Central memory CD8-positive, alpha-beta T cell (primary cell): ENCODE measurements at regions not wholly inside any gene's neighbourhood (a gene's known extent, or its start where the extent isn't known, plus 50 kb on each side); places are given as distances from the start of the nearest gene placed in this dataset.
"Not testable (repeated sequence)": the region's sequence is repeated elsewhere in the genome, so short reads cannot be mapped to it uniquely, and the experiment has no call there.

Source experiments
- ATAC-seq: fragments of 150-1000 bp; cut with Tn5 transposase; replicated peaks from 2 replicates; pipeline ENCODE4 v1.10.0; 2022; ENCODE audit warnings: mild to moderate bottlenecking, moderate FRiP score, moderate number of reproducible peaks; ENCODE audit not compliant: poor library complexity, severe bottlenecking; ENCODE audit errors: extremely low read depth
- DNase-seq, 2 donors: peaks; one replicate each; pipeline ENCODE4 v3.0.0; 2021; ENCODE audit warnings: low spot score in 2 of 2
- H3K27ac Mint-ChIP-seq: one replicate; pipeline ENCODE4 v1.8.0; 2022; ENCODE audit warnings: low read depth, mild to moderate bottlenecking, moderate library complexity, mixed read lengths
- H3K27me3 Mint-ChIP-seq: one replicate; pipeline ENCODE4 v1.8.0; 2022; ENCODE audit warnings: mixed read lengths
- H3K36me3 Mint-ChIP-seq: one replicate; pipeline ENCODE4 v1.8.0; 2022; ENCODE audit warnings: mild to moderate bottlenecking, moderate library complexity, mixed read lengths; ENCODE audit not compliant: insufficient read depth
- H3K4me1 Mint-ChIP-seq: one replicate; pipeline ENCODE4 v1.8.0; 2022; ENCODE audit warnings: mixed read lengths
- H3K4me3 Mint-ChIP-seq: one replicate; pipeline ENCODE4 v1.8.0; 2022; ENCODE audit warnings: mild to moderate bottlenecking, moderate library complexity, mixed read lengths
- H3K9me3 Mint-ChIP-seq: one replicate; pipeline ENCODE4 v1.8.0; 2022; ENCODE audit warnings: mixed read lengths

DNA sequence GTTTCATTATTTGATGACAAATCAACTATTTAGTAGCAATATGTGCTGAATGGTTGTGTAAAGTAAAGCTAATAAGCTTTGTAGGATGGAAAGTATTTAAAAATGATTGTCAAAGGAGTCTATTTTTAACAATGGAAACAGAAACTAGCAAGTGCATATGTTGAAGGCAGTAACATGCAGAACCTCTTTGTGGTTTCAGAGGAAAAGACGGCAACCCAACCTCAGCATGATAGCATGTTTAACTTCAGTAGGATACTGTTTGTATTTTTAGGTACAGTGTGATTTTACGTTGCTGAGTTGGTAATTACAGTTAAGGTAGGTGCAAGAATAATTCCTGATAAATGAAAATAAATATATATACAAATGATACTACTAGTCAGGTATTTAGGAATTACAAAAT is 545.4 kb downstream of the CDY1 start:
- H3K27ac Mint-ChIP-seq, H3K27me3 Mint-ChIP-seq, H3K4me3 Mint-ChIP-seq, ATAC-seq, H3K36me3 Mint-ChIP-seq, H3K4me1 Mint-ChIP-seq, H3K9me3 Mint-ChIP-seq, DNase-seq: not testable (repeated sequence)

DNA sequence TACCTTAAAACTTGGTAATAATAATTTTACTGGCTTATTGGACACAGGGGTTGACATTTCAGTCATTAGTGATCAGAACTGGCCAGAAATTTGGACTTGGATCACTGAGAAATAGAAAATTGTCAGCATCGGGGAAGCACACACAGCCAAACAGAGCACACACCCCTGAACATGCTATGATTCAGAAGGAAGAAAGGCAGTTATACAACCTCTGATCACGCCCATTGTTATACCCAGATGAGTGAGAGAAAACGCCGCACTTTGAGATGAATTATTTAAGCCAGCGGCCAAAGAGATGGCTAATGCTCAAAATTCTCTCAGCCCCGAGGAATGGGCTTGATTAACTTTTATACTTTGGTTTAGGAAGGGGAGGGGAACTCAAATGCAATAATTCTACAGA is 557.4 kb downstream of the CDY1 start:
- not testable (repeated sequence) for H3K27me3 Mint-ChIP-seq, DNase-seq, H3K27ac Mint-ChIP-seq, H3K36me3 Mint-ChIP-seq, H3K4me3 Mint-ChIP-seq, H3K9me3 Mint-ChIP-seq, H3K4me1 Mint-ChIP-seq, ATAC-seq

- ATAC-seq, H3K9me3 Mint-ChIP-seq, H3K27ac Mint-ChIP-seq, H3K27me3 Mint-ChIP-seq, H3K4me1 Mint-ChIP-seq, H3K36me3 Mint-ChIP-seq, H3K4me3 Mint-ChIP-seq, DNase-seq: not testable (repeated sequence)
These were observed 603.1 kb downstream of the CDY1 start for GRCh38 chrY:26224974-26225373.

GRCh38 chrY:26225468-26225867 is 603.6 kb downstream of the CDY1 start:
- not testable (repeated sequence) for DNase-seq, H3K27me3 Mint-ChIP-seq, H3K27ac Mint-ChIP-seq, H3K4me3 Mint-ChIP-seq, ATAC-seq, H3K9me3 Mint-ChIP-seq, H3K4me1 Mint-ChIP-seq, H3K36me3 Mint-ChIP-seq

- H3K9me3 Mint-ChIP-seq, H3K27ac Mint-ChIP-seq, DNase-seq, H3K4me3 Mint-ChIP-seq, H3K27me3 Mint-ChIP-seq, H3K36me3 Mint-ChIP-seq, ATAC-seq, H3K4me1 Mint-ChIP-seq: not testable (repeated sequence)
These were observed 619.0 kb downstream of the CDY1 start for GRCh38 chrY:26240944-26241343.

DNA sequence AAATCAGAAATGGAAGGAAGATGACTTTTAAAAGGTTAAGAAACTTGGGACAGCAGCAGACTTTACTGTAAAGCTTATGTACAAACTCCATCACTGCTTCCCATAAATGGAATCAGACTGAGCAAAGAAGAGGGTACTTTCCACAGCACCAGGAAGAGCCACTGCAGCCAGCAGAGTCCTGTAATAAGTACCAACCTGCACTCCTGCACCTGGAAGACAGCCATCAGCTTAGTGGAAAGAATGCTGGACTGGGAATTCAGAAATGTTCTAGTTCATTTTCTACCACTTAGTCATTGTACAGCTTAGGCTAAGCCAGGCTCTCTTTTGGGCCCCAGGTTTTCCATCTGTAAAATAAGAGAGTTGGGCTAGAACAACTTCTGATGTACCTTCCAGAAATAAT is 632.3 kb downstream of the CDY1 start:
- not testable (repeated sequence) for H3K27me3 Mint-ChIP-seq, ATAC-seq, H3K9me3 Mint-ChIP-seq, H3K27ac Mint-ChIP-seq, DNase-seq, H3K36me3 Mint-ChIP-seq, H3K4me1 Mint-ChIP-seq, H3K4me3 Mint-ChIP-seq

GRCh38 chrY:26265449-26265848 is 643.5 kb downstream of the CDY1 start:
- not testable (repeated sequence) for H3K9me3 Mint-ChIP-seq, H3K27me3 Mint-ChIP-seq, H3K4me3 Mint-ChIP-seq

GRCh38 chrY:26268421-26268820 is 646.5 kb downstream of the CDY1 start:
- H3K27me3 Mint-ChIP-seq, H3K4me1 Mint-ChIP-seq, H3K9me3 Mint-ChIP-seq, H3K36me3 Mint-ChIP-seq, DNase-seq, H3K4me3 Mint-ChIP-seq, ATAC-seq, H3K27ac Mint-ChIP-seq: not testable (repeated sequence)

More at GRCh38 chrY:26265449-26265848, 643.5 kb downstream of the CDY1 start:
- H3K27ac Mint-ChIP-seq, H3K4me1 Mint-ChIP-seq, H3K36me3 Mint-ChIP-seq, DNase-seq, ATAC-seq: not testable (repeated sequence)

DNA sequence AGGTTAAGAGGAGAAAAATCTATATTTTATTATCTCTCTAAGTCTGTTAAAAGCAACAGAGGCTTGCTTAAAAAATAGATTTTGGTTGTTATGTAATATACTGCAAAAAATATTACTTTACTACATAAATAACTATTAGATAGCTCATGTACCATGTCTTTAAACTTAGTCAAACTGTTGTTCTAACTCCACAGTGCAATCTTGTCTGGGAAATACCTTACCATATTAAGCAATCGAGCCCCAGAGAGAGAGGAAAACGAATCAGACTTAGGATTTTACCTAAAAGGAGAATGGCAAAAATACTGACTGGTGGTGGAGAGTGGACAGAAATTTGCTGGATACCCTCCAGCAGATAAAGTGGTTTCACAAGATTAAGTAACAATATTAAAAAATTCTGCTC is 647.0 kb downstream of the CDY1 start:
- DNase-seq, H3K9me3 Mint-ChIP-seq, H3K27me3 Mint-ChIP-seq, H3K4me1 Mint-ChIP-seq, H3K36me3 Mint-ChIP-seq, H3K4me3 Mint-ChIP-seq, H3K27ac Mint-ChIP-seq, ATAC-seq: not testable (repeated sequence)

GRCh38 chrY:26273089-26273488 is 651.2 kb downstream of the CDY1 start:
- H3K27me3 Mint-ChIP-seq = not testable (repeated sequence)

DNA sequence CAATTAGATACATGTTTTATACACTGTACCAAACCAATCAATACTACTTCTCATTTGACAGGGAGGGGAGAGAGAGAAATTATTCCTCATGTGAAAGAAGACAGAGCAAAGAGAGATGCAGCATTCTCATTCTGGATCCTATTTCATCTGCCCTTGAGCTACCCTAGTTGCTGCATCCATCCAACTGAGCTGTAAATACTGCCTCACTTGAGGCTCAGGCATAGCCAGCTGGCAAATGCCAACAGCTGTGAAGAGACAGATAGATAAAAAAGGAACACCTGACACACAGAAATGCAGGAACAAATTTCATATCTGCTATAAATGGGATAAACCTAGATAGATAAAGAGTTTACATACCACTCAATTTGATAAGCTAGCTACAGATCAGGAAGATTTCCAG is 684.1 kb downstream of the CDY1 start:
- not testable (repeated sequence) for ATAC-seq, H3K4me3 Mint-ChIP-seq, H3K36me3 Mint-ChIP-seq, DNase-seq, H3K27ac Mint-ChIP-seq, H3K4me1 Mint-ChIP-seq, H3K27me3 Mint-ChIP-seq, H3K9me3 Mint-ChIP-seq

More at GRCh38 chrY:26273089-26273488, 651.2 kb downstream of the CDY1 start:
- not testable (repeated sequence) for H3K36me3 Mint-ChIP-seq, DNase-seq, H3K4me1 Mint-ChIP-seq, H3K9me3 Mint-ChIP-seq, H3K4me3 Mint-ChIP-seq, H3K27ac Mint-ChIP-seq, ATAC-seq

- H3K4me1 Mint-ChIP-seq, H3K27ac Mint-ChIP-seq, H3K36me3 Mint-ChIP-seq, DNase-seq, ATAC-seq, H3K4me3 Mint-ChIP-seq, H3K9me3 Mint-ChIP-seq, H3K27me3 Mint-ChIP-seq: not testable (repeated sequence)
These were observed 684.9 kb downstream of the CDY1 start for GRCh38 chrY:26306630-26307385.

GRCh38 chrY:26308308-26308707 is 686.4 kb downstream of the CDY1 start:
- not testable (repeated sequence) for ATAC-seq, H3K4me1 Mint-ChIP-seq, H3K36me3 Mint-ChIP-seq, DNase-seq, H3K27ac Mint-ChIP-seq, H3K9me3 Mint-ChIP-seq, H3K27me3 Mint-ChIP-seq, H3K4me3 Mint-ChIP-seq
